Heart right ventricle (tissue), 16 donors: ENCODE measurements at regions not wholly inside any gene's neighbourhood (a gene's known extent, or its start where the extent isn't known, plus 50 kb on each side); places are given as distances from the start of the nearest gene placed in this dataset.

Experiments used
- ATAC-seq, 8 donors: fragments of 200-7000 bp; cut with Tn5 transposase; one replicate each; pipeline ENCODE4 v1.9.1; 2020; ENCODE audit warnings: mild to moderate bottlenecking in 8 of 8, moderate library complexity in 8 of 8, moderate number of reproducible peaks in 1 of 8
- DNase-seq, 2 donors: peaks; one replicate each; pipeline ENCODE4 v3.0.0-alpha.2; 2020
- H3K27ac ChIP-seq, 10 donors: fragments of 200-600 bp; sonication (generic) in 2 of 10; one replicate each; pipeline versions ENCODE4 v1.5.0 to v1.8.0; 2020 to 2022; ENCODE audit warnings: mild to moderate bottlenecking in 3 of 10
- H3K27me3 ChIP-seq, 7 donors: fragments of 200-600 bp; one replicate each; pipeline ENCODE4 v1.8.0; 2021 to 2022; ENCODE audit warnings: mild to moderate bottlenecking in 2 of 7
- H3K36me3 ChIP-seq, 9 donors: fragments of 200-600 bp; sonication (generic) in 1 of 9; one replicate each; pipeline versions ENCODE4 v1.5.0 to v1.8.0; 2020 to 2022; ENCODE audit warnings: mild to moderate bottlenecking in 2 of 9
- H3K4me1 ChIP-seq, 9 donors: fragments of 200-600 bp; sonication (generic) in 1 of 9; one replicate each; pipeline versions ENCODE4 v1.5.0 to v1.8.0; 2020 to 2022; ENCODE audit warnings: mild to moderate bottlenecking in 4 of 9
- H3K4me3 ChIP-seq, 10 donors: fragments of 200-600 bp; sonication (generic) in 2 of 10; one replicate each; pipeline versions ENCODE4 v1.5.0 to v1.8.0; 2020 to 2022; ENCODE audit warnings: mild to moderate bottlenecking in 7 of 10, moderate library complexity in 2 of 10
- H3K9me3 ChIP-seq, 11 donors: fragments of 200-600 bp in 10 of 11; sonication (generic) in 2 of 11; one replicate each; pipeline versions ENCODE4 v1.5.0 to v1.8.0; 2013 to 2022; ENCODE audit warnings: mild to moderate bottlenecking in 2 of 11, control low read depth in 1 of 11, moderate library complexity in 1 of 11
- WGBS, 2 donors: extraction: QIAGEN DNeasy Blood & Tissue Kit; methylation state at CpG; one replicate each; pipeline ENCODE4 v1.1.7; 2013; ENCODE audit warnings: inconsistent platforms in 1 of 2; 5-methylcytosine and 5-hydroxymethylcytosine counted together
- intact Hi-C, 10 donors: fragments of 100-400 bp; cut with DNase I; formaldehyde crosslinking; loops; one replicate each; pipeline versions ENCODE4 v1.11.1 to v1.14.2; 2022
- TF ChIP-seq, protein P1 (sequence below), 9 donors: fragments of 200-600 bp; sonication (generic) in 2 of 9; IDR thresholded peaks; one replicate each; pipeline versions ENCODE4 v1.5.0 to v1.8.0; 2021 to 2022; ENCODE audit warnings: antibody characterized with exemption in 9 of 9, mild to moderate bottlenecking in 5 of 9, moderate library complexity in 1 of 9
- donor health status: Arrhythmogenic right ventricular cardiomyopathy.
- donor health status: ischemic (EF 13 %, LVEDD 7.1; RV severe dilation, severe dysfunction).
- donor health status: healthy with polysubstance abuse.
- donor health status: DM: no; HTN: yes; CAD: no.
- donor health status: DM: no; HTN: no; CAD: no.
- donor health status: ischemic (EF 25% LVEDD 6.9; RV normal size, moderate dysfunction).
- donor health status: ischemic (EF 25% LVEDD 5.7; RV mildly dilated, moderate dysfunction).
- donor health status: healthy.
- donor health status: DM: yes; HTN: yes; CAD: no.
- donor health status: Ischemic cardiomyopathy.
- donor health status: ischemic (EF 35%, LVEDD 5.7; RV mildly dilated, moderate dysfunction).
- donor health status: nonischemic (EF 11% LVEDD 7.7; RV severe dilation, severe dysfunction).
- donor health status: DM: yes; HTN: yes; CAD: no.
- donor health status: PGD.
- donor health status: ischemic (EF 29% LVEDD 5.4; RV normal size, mild dysfunction).
- donor health status: nonischemic (EF 23%, LVEDD 6.1; RV moderate dilation, normal function).

DNA sequence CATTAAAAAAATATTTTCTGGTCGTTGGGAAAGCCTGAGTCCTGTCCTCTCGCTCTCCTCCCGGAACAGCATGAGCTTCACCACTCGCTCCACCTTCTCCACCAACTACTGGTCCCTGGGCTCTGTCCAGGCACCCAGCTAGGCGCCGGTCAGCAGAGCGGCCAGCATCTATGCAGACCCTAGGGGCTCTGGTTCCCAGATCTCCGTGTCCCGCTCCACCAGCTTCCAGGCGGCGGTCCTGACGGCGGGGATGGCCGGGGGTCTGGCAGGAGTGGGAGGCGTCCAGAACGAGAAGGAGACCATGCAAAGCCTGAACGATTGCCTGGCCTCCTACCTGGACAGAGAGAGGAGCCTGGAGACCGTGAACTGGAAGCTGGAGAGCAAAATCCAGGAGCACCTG, 807.2 kb upstream of the NDST4 start:
- no peak overlapping the region for H3K27ac ChIP-seq
- TF ChIP-seq, protein P1, sequence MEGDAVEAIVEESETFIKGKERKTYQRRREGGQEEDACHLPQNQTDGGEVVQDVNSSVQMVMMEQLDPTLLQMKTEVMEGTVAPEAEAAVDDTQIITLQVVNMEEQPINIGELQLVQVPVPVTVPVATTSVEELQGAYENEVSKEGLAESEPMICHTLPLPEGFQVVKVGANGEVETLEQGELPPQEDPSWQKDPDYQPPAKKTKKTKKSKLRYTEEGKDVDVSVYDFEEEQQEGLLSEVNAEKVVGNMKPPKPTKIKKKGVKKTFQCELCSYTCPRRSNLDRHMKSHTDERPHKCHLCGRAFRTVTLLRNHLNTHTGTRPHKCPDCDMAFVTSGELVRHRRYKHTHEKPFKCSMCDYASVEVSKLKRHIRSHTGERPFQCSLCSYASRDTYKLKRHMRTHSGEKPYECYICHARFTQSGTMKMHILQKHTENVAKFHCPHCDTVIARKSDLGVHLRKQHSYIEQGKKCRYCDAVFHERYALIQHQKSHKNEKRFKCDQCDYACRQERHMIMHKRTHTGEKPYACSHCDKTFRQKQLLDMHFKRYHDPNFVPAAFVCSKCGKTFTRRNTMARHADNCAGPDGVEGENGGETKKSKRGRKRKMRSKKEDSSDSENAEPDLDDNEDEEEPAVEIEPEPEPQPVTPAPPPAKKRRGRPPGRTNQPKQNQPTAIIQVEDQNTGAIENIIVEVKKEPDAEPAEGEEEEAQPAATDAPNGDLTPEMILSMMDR (IDR thresholded peaks at IDR 0.05), result no peak
- no peaks in the 10 kb centered on the region for H3K27me3 ChIP-seq
- intact Hi-C loops, result no loop called here
- 91 to 95% methylated on average over 18 of the region's 18 CpGs for WGBS, 2 donors
- H3K4me1 ChIP-seq, result no peaks in the 10 kb centered on the region
- peaks cover 0 to 9% (median 0%) of the 10 kb centered on the region in 11 donors for H3K9me3 ChIP-seq
- DNase-seq (no peak), ATAC-seq (no peak)
- H3K4me3 ChIP-seq, result no peak overlapping the region
- H3K36me3 ChIP-seq, result no peaks in the 10 kb centered on the region

DNA sequence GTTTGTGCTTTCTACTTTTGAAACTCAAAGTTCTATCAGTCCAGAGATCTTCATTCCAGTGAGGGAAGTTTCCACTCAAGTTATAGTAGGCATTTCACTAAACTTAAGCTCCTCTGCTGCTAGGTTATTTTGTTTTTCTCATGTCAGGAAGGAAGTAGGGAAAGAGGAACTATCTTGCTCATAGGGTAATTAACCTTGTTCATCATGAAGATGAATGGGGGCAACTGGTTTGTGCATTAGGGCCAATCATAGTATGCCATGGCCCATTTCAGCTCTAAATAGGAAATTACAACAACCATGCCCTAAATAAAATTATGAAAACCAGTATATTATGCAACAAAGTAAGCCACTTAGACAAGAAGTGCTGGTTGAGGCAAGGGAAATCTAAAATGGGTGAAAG, 804.7 kb upstream of the NDST4 start:
- intact Hi-C loops, result no loop called here
- DNase-seq (no peak), ATAC-seq (no peak)
- Histone ChIP-seq H3K4me1 (no peaks in the 10 kb centered on the region), H3K27me3 (no peaks in the 10 kb centered on the region), H3K36me3 (no peaks in the 10 kb centered on the region), H3K9me3 (peaks cover 0 to 9% (median 0%) of the 10 kb centered on the region in 11 donors), H3K27ac (no peak overlapping the region), H3K4me3 (no peak overlapping the region)
- TF ChIP-seq, protein P1 (IDR thresholded peaks at IDR 0.05), result no peak

DNA sequence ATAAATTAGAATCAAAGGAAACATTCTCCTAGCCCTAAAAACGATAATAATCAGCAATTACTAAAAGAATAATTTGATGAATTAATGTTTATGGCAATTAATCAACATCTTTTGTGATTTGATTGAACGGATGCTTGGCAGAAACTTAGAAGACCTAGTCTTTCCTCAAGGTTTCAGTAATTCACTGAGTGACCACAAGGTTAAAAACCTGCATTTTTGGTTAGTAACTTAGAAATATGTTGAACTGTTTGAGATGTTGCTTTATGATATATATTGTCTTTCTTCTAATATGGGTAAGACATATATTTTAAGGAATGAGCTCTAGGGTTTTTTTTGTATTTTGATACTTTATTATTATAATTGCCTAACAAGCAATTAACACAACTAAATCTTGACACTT, 793.0 kb upstream of the NDST4 start:
- Histone ChIP-seq H3K4me1 (no peaks in the 10 kb centered on the region), H3K27ac (no peak overlapping the region), H3K9me3 (peaks cover 0 to 18% (median 0%) of the 10 kb centered on the region in 11 donors), H3K4me3 (no peak overlapping the region), H3K27me3 (no peaks in the 10 kb centered on the region), H3K36me3 (no peaks in the 10 kb centered on the region)
- intact Hi-C loops, result no loop called here
- no peak for DNase-seq
- WGBS, 2 donors, result 55 to 61% methylated on average over 2 of the region's 2 CpGs
- TF ChIP-seq, protein P1 (IDR thresholded peaks at IDR 0.05), result no peak
- ATAC-seq, result no peak

DNA sequence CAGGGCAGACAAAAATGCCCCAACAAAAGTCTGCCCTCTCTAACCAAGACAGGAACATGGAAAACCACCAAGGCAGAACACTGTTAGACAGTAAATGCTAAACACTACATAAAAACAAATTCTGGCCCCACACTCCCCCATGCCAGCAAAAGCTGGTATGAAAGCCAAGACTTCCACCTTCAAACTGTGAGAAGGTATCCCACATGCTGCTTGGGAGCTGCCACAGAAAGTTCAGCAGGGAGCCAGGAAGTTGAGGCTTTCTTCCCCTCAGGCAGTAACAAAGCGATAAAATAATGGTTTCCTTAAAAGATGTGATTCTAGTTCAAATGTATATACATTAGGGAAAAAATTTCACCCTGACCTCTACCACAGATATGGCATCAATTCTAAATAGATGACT, 770.4 kb upstream of the NDST4 start:
- peaks cover 0 to 3% (median 0%) of the 10 kb centered on the region in 11 donors for H3K9me3 ChIP-seq
- TF ChIP-seq, protein P1 (IDR thresholded peaks at IDR 0.05), result no peak
- no peak overlapping the region for H3K4me3 ChIP-seq
- DNase-seq (no peak), ATAC-seq (no peak)
- no peaks in the 10 kb centered on the region for H3K36me3 ChIP-seq
- H3K27ac ChIP-seq, result no peak overlapping the region
- no peaks in the 10 kb centered on the region for H3K4me1 ChIP-seq
- WGBS, 2 donors, result 77 to 80% methylated on average over 1 of the region's 1 CpG
- intact Hi-C loops, result no loop called here
- no peaks in the 10 kb centered on the region for H3K27me3 ChIP-seq

DNA sequence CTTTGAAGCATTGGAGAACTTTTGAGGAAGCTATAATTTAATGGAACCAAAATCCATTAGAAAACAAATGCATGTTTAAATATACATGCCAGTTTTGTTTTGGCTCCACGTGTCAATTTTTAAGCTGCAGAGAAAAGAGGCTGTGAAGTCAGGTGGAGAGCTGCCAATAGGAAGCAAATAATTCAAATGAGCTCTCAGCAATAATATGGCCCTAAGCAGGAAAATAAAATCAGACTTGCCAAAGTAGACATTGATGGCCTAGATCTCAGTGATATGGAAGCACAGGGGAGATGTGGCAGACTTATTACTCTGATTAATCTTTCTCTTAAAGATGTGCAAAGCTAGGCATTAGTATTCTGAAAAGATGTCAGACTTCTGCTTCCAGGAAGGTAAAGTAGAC, 769.8 kb upstream of the NDST4 start:
- DNase-seq (no peak), ATAC-seq (no peak)
- intact Hi-C loops, result no loop called here
- Histone ChIP-seq H3K4me1 (no peaks in the 10 kb centered on the region), H3K36me3 (no peaks in the 10 kb centered on the region), H3K27ac (no peak overlapping the region), H3K4me3 (no peak overlapping the region), H3K9me3 (peaks cover 0 to 3% (median 0%) of the 10 kb centered on the region in 11 donors), H3K27me3 (no peaks in the 10 kb centered on the region)
- TF ChIP-seq, protein P1 (IDR thresholded peaks at IDR 0.05), result no peak
- WGBS, 2 donors, result 45 to 49% methylated on average over 1 of the region's 1 CpG
